H1 (cell line): ENCODE measurements at regions not wholly inside any gene's neighbourhood (a gene's known extent, or its start where the extent isn't known, plus 50 kb on each side); places are given as distances from the start of the nearest gene placed in this dataset.

ENCODE experiments used
- BRCA1 ChIP-seq: IDR thresholded peaks from 2 replicates; pipeline ENCODE4 v1.6.1; 2012; ENCODE audit warnings: low read depth, low read length, improper control_type of control experiment
- GTF2F1 ChIP-seq: IDR thresholded peaks from 2 replicates; pipeline ENCODE4 v1.6.1; 2012; ENCODE audit warnings: low read depth, low read length, improper control_type of control experiment, borderline replicate concordance
- RNF2 ChIP-seq: fragments of 200-900, 300-1000 bp; sonication (generic); IDR thresholded peaks from 2 replicates; pipeline ENCODE4 v1.7.1; 2016; ENCODE audit warnings: borderline replicate concordance, low read depth, mild to moderate bottlenecking, antibody characterized with exemption, low read length; ENCODE audit not compliant: poor library complexity, severe bottlenecking; ENCODE audit errors: missing control alignments
- SAP30 ChIP-seq: fragments of 300-600 bp; sonication (generic); IDR thresholded peaks from 2 replicates; pipeline ENCODE4 v1.7.1; 2012; ENCODE audit warnings: low read length, moderate library complexity, mild to moderate bottlenecking, inconsistent platforms; ENCODE audit not compliant: insufficient read depth, insufficient replicate concordance
- SIRT6 ChIP-seq: IDR thresholded peaks from one replicate; pipeline ENCODE4 v1.7.1; 2012; ENCODE audit warnings: low read length, inconsistent platforms
- SP2 ChIP-seq: IDR thresholded peaks from 2 replicates; pipeline ENCODE4 v1.6.1; 2012; ENCODE audit warnings: mild to moderate bottlenecking, low read length, inconsistent platforms
- TBP ChIP-seq: IDR thresholded peaks from 2 replicates; pipeline ENCODE4 v1.6.1; 2011; ENCODE audit warnings: low read depth, low read length, improper control_type of control experiment
- ZNF274 ChIP-seq: IDR thresholded peaks from 2 replicates; pipeline ENCODE4 v1.7.0; 2012; ENCODE audit warnings: low read length, borderline replicate concordance; ENCODE audit errors: extremely low read depth
- TF ChIP-seq, protein P1 (sequence below): IDR thresholded peaks from 2 replicates; pipeline ENCODE4 v1.6.1; 2012; ENCODE audit warnings: low read length, inconsistent platforms

GRCh38 chr1:30038134-30039025 lies 685.0 kb downstream of the MATN1 start (continued):
- TF ChIP-seq RNF2 (no peak), ZNF274 (no peak), SIRT6 (no peak), GTF2F1 (no peak), TBP (no peak), SAP30 (no peak), SP2 (no peak), BRCA1 (no peak)
- TF ChIP-seq, protein P1, sequence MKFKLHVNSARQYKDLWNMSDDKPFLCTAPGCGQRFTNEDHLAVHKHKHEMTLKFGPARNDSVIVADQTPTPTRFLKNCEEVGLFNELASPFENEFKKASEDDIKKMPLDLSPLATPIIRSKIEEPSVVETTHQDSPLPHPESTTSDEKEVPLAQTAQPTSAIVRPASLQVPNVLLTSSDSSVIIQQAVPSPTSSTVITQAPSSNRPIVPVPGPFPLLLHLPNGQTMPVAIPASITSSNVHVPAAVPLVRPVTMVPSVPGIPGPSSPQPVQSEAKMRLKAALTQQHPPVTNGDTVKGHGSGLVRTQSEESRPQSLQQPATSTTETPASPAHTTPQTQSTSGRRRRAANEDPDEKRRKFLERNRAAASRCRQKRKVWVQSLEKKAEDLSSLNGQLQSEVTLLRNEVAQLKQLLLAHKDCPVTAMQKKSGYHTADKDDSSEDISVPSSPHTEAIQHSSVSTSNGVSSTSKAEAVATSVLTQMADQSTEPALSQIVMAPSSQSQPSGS = no peak
